ENCODE measurements at regions not wholly inside any gene's neighbourhood (a gene's known extent, or its start where the extent isn't known, plus 50 kb on each side); places are given as distances from the start of the nearest gene placed in this dataset.
"Not testable (repeated sequence)": the region's sequence is repeated elsewhere in the genome, so short reads cannot be mapped to it uniquely, and the experiment has no call there.

DNA sequence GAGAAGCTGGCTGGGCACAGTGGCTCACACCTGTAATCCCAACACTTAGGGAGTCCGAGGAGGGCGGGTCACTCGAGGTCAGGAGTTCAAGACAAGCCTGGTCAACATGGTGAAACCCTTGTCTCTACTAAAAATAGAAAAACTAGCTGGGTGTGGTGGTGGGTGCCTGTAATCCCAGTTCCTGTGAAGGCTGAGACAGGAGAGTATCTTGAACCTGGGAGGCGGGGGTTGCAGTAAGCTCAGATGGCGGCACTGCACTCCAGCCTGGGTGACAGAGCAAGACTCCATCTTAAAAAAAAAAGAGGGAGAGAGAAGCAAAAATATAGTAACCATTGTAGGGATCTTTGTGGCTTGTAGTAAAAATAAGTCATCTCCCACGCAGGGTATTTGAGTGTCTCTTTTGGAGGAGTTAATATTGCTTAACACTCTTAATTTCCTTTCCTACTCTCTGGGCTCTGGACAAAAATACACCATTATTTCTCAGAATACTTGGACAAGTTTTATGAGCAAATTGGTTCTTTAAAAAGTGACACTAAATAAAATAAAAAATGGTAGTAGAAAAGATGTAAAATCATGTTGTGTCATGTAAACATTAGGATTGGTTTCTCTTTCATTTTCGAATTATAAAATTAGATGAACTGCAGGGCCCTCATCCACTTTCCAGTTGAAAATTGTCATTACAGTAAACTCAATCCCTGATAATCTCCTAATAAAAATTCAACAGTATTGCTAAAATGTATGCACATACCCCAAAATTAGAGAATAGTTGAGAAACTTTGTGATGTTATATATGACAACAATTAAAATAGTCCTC is 61.1 kb upstream of the C12orf71 start:
- H3F3A ChIP-seq (ENCODE audit: control insufficient read depth, insufficient read depth), result no peaks in the 10 kb centered on the region
- no peaks in the 10 kb centered on the region for H3K9me3 ChIP-seq (ENCODE audit: control insufficient read depth, insufficient read depth, low read length)
- no peaks in the 10 kb centered on the region for H3K27me3 ChIP-seq (ENCODE audit: control insufficient read depth, low read length)
- no peak overlapping the region for H3K27ac ChIP-seq (ENCODE audit: low read depth, low read length)
- no peaks in the 10 kb centered on the region for H3K79me2 ChIP-seq (ENCODE audit: control insufficient read depth, low read length)
- no peak overlapping the region for H3K4me2 ChIP-seq (ENCODE audit: low read length)
- TF ChIP-seq CTCF (IDR thresholded peaks at IDR 0.05; ENCODE audit: low read depth, low read length, poor library complexity, severe bottlenecking) (no peak), EZH2phosphoT487 (IDR thresholded peaks at IDR 0.05; ENCODE audit: borderline replicate concordance, low read length) (no peak)
- H3K4me1 ChIP-seq (ENCODE audit: control insufficient read depth, low read length), result no peaks in the 10 kb centered on the region
- no peaks in the 10 kb centered on the region for H4K20me1 ChIP-seq (ENCODE audit: control insufficient read depth, insufficient read depth, low read depth, low read length)
- no peaks in the 10 kb centered on the region for H3K9me2 ChIP-seq (replicated peaks; ENCODE audit: control insufficient read depth, low read length)
- no peak overlapping the region for H3K4me3 ChIP-seq (ENCODE audit: low read length)
- no peaks in the 10 kb centered on the region for H3K36me3 ChIP-seq (ENCODE audit: control insufficient read depth, low read length)

DNA sequence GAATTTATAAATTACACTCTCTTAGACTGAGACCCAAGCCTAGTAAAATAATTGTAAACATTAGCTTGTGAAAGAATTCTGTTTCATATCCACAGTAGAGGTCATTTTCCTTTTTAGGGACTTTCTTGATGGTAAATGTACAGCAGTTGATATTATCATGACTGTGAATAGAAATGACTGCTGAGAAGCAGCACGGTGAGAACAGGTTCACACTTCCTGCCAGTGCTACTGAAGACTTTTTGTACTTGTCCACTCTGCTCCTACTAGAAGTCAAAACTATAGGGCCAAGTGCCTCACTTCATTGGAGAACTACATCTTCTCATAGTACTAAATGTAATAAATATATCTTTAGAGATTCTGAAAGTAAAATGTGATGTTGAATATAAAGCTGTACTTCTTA is 63.3 kb upstream of the C12orf71 start:
- H3K27me3 ChIP-seq (ENCODE audit: control insufficient read depth, low read length); H3K9me2 ChIP-seq (replicated peaks; ENCODE audit: control insufficient read depth, low read length); H3K4me2 ChIP-seq (ENCODE audit: low read length): not testable (repeated sequence)

DNA sequence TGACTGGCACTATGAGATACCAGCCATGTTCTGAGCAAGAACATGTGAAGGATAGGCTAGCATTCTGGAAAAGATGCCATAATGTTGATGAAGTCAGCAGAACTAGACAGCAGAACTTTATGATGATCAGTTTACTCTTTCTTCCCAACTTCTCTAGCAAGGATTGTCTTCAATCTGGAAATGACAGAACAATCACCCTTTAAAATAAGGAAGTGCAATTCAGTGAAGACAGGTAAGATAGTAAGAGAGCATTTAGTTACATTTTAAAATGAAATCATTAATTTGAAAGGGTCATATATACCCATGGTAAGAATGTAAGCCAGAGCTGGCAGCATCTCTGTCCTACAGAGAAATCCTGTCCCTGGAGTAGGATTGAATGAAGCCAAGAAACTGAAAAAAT is 66.0 kb upstream of the C12orf71 start:
- Histone ChIP-seq H3K79me2 (ENCODE audit: control insufficient read depth, low read length) (no peaks in the 10 kb centered on the region), H3K9me3 (ENCODE audit: control insufficient read depth, insufficient read depth, low read length) (no peaks in the 10 kb centered on the region), H3K4me2 (ENCODE audit: low read length) (no peak overlapping the region), H3K36me3 (ENCODE audit: control insufficient read depth, low read length) (no peaks in the 10 kb centered on the region), H3K4me1 (ENCODE audit: control insufficient read depth, low read length) (no peaks in the 10 kb centered on the region), H3K27me3 (ENCODE audit: control insufficient read depth, low read length) (no peaks in the 10 kb centered on the region), H3K4me3 (ENCODE audit: low read length) (no peak overlapping the region), H4K20me1 (ENCODE audit: control insufficient read depth, insufficient read depth, low read depth, low read length) (no peaks in the 10 kb centered on the region), H3K9me2 (replicated peaks; ENCODE audit: control insufficient read depth, low read length) (no peaks in the 10 kb centered on the region), H3F3A (ENCODE audit: control insufficient read depth, insufficient read depth) (no peaks in the 10 kb centered on the region), H3K27ac (ENCODE audit: low read depth, low read length) (no peak overlapping the region)
- no peak for TF ChIP-seq EZH2phosphoT487 (IDR thresholded peaks at IDR 0.05; ENCODE audit: borderline replicate concordance, low read length)
- no peak for TF ChIP-seq CTCF (IDR thresholded peaks at IDR 0.05; ENCODE audit: low read depth, low read length, poor library complexity, severe bottlenecking)

More for the DNA sequence above, 63.3 kb upstream of the C12orf71 start:
- not testable (repeated sequence) for H3F3A ChIP-seq (ENCODE audit: control insufficient read depth, insufficient read depth); H3K9me3 ChIP-seq (ENCODE audit: control insufficient read depth, insufficient read depth, low read length); H3K27ac ChIP-seq (ENCODE audit: low read depth, low read length); H3K36me3 ChIP-seq (ENCODE audit: control insufficient read depth, low read length); H4K20me1 ChIP-seq (ENCODE audit: control insufficient read depth, insufficient read depth, low read depth, low read length); H3K4me1 ChIP-seq (ENCODE audit: control insufficient read depth, low read length); H3K79me2 ChIP-seq (ENCODE audit: control insufficient read depth, low read length); H3K4me3 ChIP-seq (ENCODE audit: low read length)

DNA sequence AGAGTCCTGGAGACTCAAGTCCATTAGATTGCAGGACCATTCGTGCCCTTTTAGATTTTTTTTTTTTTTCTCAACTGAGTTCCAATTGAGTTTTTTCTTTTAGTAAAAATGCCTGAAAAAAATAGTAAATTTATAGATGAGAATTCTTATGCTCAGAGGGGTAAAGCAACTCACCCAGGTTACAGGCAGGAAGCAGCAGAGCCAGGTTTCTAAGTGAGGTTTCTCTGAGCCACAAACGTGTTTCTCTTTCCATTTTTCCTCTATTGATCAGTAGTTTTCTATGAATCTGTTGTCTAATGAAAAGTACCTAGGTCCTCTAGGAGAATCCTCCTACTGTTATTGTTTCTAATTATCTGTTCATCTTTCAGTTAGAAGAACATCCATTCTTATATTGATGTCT is 66.4 kb upstream of the C12orf71 start:
- TF ChIP-seq CTCF (IDR thresholded peaks at IDR 0.05; ENCODE audit: low read depth, low read length, poor library complexity, severe bottlenecking) (no peak), EZH2phosphoT487 (IDR thresholded peaks at IDR 0.05; ENCODE audit: borderline replicate concordance, low read length) (no peak)
- Histone ChIP-seq H3K4me2 (ENCODE audit: low read length) (no peak overlapping the region), H3K36me3 (ENCODE audit: control insufficient read depth, low read length) (no peaks in the 10 kb centered on the region), H3K4me1 (ENCODE audit: control insufficient read depth, low read length) (no peaks in the 10 kb centered on the region), H3K27ac (ENCODE audit: low read depth, low read length) (no peak overlapping the region), H3K4me3 (ENCODE audit: low read length) (no peak overlapping the region), H4K20me1 (ENCODE audit: control insufficient read depth, insufficient read depth, low read depth, low read length) (no peaks in the 10 kb centered on the region), H3K9me3 (ENCODE audit: control insufficient read depth, insufficient read depth, low read length) (no peaks in the 10 kb centered on the region), H3K9me2 (replicated peaks; ENCODE audit: control insufficient read depth, low read length) (no peaks in the 10 kb centered on the region), H3K79me2 (ENCODE audit: control insufficient read depth, low read length) (no peaks in the 10 kb centered on the region), H3K27me3 (ENCODE audit: control insufficient read depth, low read length) (no peaks in the 10 kb centered on the region), H3F3A (ENCODE audit: control insufficient read depth, insufficient read depth) (no peaks in the 10 kb centered on the region)
